Dermis microvascular lymphatic vessel endothelial cell (primary cell): ENCODE measurements at regions not wholly inside any gene's neighbourhood (a gene's known extent, or its start where the extent isn't known, plus 50 kb on each side); places are given as distances from the start of the nearest gene placed in this dataset.
"Not testable (repeated sequence)": the region's sequence is repeated elsewhere in the genome, so short reads cannot be mapped to it uniquely, and the experiment has no call there.

Source experiments
- DNase-seq, 2 donors: peaks; one replicate each; pipeline versions ENCODE4 v3.0.0 to v3.0.0-alpha.2; 2010; ENCODE audit warnings: low read depth in 2 of 2

DNA sequence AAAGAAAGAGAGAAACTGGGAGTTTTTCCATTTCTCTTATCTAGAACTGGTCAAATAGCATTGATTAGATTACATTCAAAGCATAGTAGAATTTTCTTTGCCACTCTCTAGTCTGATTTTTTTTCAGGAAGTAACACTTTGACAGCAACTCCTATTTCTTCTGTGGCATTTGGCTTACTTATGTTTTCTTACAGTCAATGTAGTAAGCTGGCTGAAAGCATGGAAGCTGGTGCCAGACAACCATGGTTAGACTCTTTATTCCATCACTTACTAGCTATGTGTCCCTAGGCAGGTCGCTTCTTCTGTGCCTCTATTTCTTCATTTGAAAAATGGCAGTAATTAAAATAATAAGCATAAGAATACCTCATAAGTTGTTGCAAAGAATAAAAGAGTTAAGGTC is 54.2 kb upstream of the OPRM1 start:
- DNase-seq: no peak

DNA sequence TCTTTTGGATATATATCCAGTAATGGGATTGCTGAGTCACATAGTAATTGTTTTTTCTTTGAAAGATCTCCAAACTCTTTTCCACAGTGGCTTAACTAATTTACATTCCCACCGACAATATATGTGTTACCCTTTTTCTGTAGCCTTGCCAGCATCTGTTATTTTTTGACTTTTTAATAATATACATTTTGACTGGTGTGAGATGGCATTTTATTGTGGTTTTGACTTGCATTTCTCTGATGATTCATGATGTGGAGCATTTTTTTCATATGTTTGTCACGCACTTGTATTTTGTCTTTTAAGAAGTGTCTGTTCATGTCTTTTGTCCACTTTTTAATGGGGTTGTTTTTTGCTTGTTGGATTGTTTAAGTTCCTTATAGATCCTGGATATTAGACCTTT is 58.9 kb upstream of the OPRM1 start:
- DNase-seq: no peak

DNA sequence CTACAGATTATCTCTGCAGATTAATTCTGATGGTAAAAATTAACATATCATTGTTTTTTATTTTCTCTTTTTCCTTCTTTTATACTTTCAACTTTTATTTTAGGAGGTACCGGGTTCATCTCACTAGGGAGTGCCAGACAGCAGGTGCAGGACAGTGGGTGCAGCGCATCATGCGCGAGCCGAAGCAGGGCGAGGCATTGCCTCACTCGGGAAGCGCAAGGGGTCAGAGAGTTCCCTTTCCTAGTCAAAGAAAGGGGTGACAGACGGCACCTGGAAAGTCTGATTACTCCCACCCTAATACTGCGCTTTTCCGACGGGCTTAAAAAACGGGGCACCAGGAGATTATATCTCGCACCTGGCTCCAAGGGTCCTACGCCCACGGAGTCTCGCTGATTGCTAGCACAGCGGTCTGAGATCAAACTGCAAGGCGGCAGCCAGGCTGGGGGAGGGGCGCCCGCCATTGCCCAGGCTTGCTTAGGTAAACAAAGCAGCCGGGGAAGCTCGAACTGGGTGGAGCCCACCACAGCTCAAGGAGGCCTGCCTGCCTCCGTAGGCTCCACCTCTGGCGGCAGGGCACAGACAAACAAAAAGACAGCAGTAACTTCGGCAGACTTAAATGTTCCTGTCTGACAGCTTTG is 60.0 kb upstream of the OPRM1 start:
- not testable (repeated sequence) for DNase-seq

GRCh38 chr6:153976921-153977693 is 61.9 kb upstream of the OPRM1 start:
- no peak for DNase-seq

- DNase-seq: no peak
Observed at GRCh38 chr6:153966001-153966400, 73.0 kb upstream of the OPRM1 start.

- DNase-seq: no peak
Observed at GRCh38 chr6:153963352-153963751, 75.7 kb upstream of the OPRM1 start.

GRCh38 chr6:153962555-153962954 is 76.5 kb upstream of the OPRM1 start:
- no peak for DNase-seq

GRCh38 chr6:153960741-153961140 is 78.3 kb upstream of the OPRM1 start:
- DNase-seq: no peak

GRCh38 chr6:153960281-153960680 is 78.8 kb upstream of the OPRM1 start:
- DNase-seq: no peak

DNA sequence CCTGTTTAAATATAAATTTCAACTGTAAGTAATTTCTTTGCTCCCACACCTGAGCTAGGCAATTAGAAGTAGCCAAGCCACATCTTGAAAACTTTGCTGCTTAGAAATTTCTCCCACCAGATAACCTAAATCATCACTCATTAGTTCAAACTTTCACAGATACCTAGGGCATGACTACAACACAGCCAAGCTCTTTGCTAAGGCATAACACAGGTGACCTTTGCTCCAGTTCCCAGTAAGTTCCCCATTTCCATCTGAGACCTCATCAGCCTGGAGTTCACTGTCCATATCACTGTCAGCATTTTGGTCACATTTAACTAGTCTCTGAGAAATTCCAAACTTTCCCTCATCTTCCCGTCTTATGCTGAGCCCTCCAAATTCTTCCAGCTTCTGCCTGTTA is 79.8 kb upstream of the OPRM1 start:
- DNase-seq: no peak

DNA sequence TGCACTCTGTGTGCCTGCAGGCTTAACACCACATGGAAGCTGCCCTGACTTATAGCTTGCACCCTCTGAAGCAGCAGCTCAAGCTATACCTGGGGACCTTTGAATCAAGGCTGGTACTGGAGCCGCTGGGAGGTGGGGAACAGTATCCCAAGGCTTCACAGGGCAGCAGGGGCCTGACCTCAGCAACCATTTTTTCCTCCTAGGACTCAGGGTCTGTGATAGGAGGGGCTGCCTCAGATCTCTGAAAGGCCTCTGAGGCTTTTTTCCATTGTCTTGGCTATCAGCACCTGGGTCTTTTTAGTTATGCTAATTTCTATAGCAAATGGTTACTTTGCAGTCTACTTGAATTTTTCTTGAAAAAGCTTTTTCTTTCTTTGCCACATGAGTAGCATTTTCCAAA is 80.2 kb upstream of the OPRM1 start:
- DNase-seq: no peak

DNA sequence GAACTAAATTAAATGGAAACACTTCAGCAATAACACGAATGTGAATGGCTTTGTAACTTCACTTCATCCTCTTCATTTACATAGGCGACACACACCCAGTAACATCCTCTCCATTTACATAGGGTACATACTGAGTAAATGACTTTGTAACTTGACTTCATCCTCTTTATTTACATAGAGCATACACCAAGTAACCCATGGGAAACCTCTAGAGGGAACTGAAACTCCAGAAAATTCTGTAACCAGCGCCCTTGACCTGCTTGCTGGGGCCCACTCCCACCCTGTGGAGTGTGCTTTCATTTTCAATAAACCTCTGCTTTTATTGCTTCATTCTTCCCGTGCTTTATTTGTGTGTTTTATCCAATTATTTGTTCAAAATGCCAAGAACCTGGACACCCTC is 81.6 kb upstream of the OPRM1 start:
- DNase-seq: no peak

DNA sequence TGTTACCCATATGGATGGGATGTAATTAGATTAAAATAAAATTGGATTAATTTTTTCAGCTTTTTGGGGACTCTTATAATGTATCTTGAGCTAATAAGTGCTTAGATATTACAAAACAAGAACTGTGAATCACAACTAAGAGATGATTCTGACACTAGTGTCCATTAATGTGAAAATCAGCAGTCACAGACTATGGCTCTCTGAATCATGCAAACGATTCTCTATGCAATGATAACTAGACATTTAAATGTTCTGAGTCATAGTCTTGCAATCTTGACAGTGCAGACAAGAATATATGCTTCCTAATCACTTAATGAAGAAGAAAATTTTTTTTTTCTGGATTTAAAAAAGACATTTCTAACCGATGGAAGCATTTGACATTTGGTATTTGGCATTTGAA is 82.2 kb upstream of the OPRM1 start:
- DNase-seq: no peak

DNA sequence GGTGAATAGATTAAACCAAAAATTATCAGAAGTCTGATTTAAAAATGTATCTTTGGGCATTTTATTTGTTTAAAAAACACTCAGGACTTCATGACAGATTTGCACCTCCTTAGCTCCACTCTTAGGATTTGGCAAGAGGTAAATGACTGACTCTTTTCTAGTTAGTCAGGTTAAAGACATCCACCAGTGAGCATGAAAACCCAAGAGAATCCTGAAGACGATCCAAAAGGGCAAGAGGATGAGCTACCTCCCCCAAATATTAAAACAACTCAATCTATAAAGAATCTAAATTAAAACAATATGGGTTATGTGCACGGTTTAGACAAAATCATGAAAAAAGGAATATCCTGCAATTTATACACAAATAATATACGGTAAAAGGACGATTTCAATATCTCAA is 89.4 kb upstream of the OPRM1 start:
- DNase-seq: no peak

DNA sequence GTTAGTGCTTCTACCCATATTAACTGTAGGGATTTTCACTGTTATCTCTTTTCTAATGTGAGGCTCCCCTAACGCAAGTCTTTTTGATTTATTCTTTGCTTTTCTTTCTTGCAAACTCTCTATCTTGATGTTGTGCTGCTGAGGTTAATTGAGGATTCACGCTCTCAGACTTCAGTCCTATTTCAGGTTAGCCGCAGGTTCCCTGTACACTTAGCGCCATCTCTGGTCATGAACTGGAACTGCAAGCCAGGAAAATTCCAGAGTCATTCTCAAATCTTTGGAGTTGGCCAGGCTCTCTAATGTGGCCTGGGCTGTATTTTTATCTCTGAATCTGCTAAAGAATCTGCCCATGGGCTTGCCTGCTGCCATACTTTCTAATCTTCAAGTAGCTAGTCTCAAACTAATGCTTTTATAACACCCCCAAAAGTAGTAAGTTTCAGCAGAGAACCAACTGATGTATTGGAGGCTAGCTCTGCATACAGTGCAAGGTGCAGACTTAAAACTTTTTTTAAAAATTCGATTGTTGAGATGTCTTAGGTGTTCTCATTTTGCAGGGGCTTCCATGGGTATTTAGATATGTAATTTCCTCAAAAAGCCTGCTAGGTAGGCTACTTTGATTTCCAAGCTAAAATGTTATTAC is 91.1 kb upstream of the OPRM1 start:
- DNase-seq: peak; percentile 3 to 16

GRCh38 chr6:153944201-153944600 is 94.8 kb upstream of the OPRM1 start:
- DNase-seq: no peak

- DNase-seq: no peak
Observed at GRCh38 chr6:153942361-153942760, 96.7 kb upstream of the OPRM1 start.

GRCh38 chr6:153941768-153942167 is 97.3 kb upstream of the OPRM1 start:
- DNase-seq: no peak

DNA sequence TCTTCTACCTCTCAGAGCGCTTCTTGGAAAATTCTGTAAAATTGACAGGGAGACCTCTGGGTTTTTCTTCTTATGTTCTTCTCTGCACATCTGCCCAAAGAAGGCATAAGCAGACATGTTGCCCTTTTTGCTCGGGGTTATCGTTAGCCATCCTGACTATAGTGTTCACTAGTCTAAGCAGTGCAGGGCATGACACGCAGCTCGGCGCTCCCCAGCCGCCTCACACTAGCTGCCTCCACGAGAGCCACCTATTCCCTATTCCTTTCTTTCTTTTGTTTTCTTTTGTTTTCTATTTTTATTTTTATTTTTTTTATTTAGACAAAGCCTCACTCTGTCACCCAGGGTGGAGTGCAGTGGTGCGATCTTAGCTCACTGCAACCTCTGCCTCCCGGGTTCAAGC is 100.2 kb upstream of the OPRM1 start:
- DNase-seq: no peak

GRCh38 chr6:153931431-153931830 is 107.6 kb upstream of the OPRM1 start:
- no peak for DNase-seq

DNA sequence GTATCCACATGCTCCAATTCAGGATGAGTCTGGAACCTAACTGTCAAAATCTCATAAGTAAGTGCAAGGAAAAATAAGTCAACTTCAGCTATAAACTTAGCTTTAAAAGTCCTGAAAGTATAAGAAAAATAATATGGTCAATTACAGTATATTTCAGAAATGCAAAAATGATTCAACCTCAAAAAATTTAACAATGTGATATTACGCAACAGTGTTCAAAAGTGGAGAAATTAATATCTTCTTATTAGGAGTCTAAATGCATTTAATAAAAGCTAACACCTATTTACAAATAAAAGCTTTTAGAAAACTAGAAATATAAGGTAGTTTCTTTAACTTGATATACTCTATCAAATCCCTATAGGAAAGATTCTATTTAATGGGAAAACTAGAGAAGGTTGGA is 111.2 kb upstream of the OPRM1 start:
- DNase-seq: no peak

DNA sequence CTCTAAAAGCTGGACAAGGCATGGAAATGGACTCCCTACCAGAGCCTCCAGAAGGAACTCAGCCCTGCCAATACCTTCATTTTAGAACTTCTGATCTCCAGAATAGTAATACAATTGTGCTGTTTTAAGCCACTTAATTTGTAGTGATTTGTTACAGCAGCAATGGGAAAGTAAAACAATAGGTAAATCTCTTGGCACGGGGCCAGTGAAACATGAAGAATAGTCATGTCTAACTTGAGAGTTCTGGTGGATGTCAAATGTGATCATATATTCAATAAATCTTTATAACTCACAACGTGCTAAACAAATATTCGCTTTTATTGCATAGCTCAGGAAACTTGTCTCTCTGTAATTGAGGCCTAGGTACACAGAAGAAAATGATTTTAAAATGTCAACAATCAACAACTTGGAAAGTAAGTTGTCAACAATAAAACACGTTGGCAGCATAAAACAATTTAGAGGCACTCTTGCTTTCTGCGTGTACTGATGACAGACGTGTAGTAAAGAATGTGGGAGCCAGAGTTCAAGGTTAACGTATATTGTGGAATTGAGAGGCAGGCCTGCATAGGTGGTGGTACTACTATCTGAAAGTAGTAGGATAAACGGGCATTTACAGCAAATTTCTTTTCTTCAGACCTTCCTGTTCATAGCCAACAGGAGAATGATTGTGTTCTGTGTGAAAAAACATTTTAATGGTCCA is 140.5 kb upstream of the OPRM1 start:
- DNase-seq: peak in 1 of 2 donors; percentile 2
